B cell (primary cell): ENCODE measurements at regions not wholly inside any gene's neighbourhood (a gene's known extent, or its start where the extent isn't known, plus 50 kb on each side); places are given as distances from the start of the nearest gene placed in this dataset.

Experiments
- ATAC-seq: fragments of 200-7000 bp; cut with Tn5 transposase; one replicate; pipeline ENCODE4 v1.10.0; 2021; ENCODE audit warnings: low read depth, mild to moderate bottlenecking, moderate number of reproducible peaks, moderate library complexity
- CTCF ChIA-PET: fragments of 350-600 bp; sonication (Branson Sonifier 250); formaldehyde crosslinking; loops from one replicate; lab custom pipeline; 2021; ENCODE audit warnings: antibody characterized with exemption, inconsistent platforms; lab: Charles Lee
- POLR2A ChIA-PET: fragments of 350-600 bp; sonication (Branson Sonifier 250); formaldehyde crosslinking; loops from one replicate; lab custom pipeline; 2021; ENCODE audit warnings: antibody characterized with exemption; lab: Charles Lee
- DNase-seq: peaks from one replicate; pipeline ENCODE4 v3.0.0; 2013
- H2AFZ ChIP-seq: 2 replicates; pipeline ENCODE4 v1.6.1; 2012; ENCODE audit warnings: mild to moderate bottlenecking, low read depth, low read length; ENCODE audit not compliant: insufficient read depth, poor library complexity, severe bottlenecking
- H3K27ac ChIP-seq, 2 donors: 1 replicate in 1 of 2; 2 replicates in 1 of 2; pipeline ENCODE4 v1.5.1; 2012 to 2013; ENCODE audit warnings: low read length in 2 of 2, mild to moderate bottlenecking in 2 of 2, moderate library complexity in 1 of 2
- H3K27me3 ChIP-seq, 4 experiments: fragments of 200-600 bp in 1 of 4; sonication (generic) in 1 of 4; replicated peaks in 1 of 4; 1 replicate in 2 of 4; 2 replicates in 2 of 4; pipeline versions ENCODE4 v1.6.1 to v1.7.0; 2013 to 2016; ENCODE audit warnings: low read length in 3 of 4, mild to moderate bottlenecking in 2 of 4, mixed read lengths in 1 of 4, moderate library complexity in 1 of 4; ENCODE audit not compliant: insufficient read depth in 4 of 4, control insufficient read depth in 3 of 4; ENCODE audit errors: control extremely low read depth in 1 of 4
- H3K36me3 ChIP-seq, 2 experiments: replicated peaks in 1 of 2; 1 replicate in 1 of 2; 2 replicates in 1 of 2; pipeline versions ENCODE4 v1.6.1 to v1.7.1; 2013; ENCODE audit warnings: low read length in 1 of 2; ENCODE audit not compliant: insufficient read depth in 2 of 2, control insufficient read depth in 1 of 2; ENCODE audit errors: control extremely low read depth in 1 of 2, extremely low read depth in 1 of 2
- H3K4me1 ChIP-seq, 2 donors: fragments of 200-600 bp in 1 of 2; sonication (generic) in 1 of 2; 1 replicate in 1 of 2; 2 replicates in 1 of 2; pipeline versions ENCODE4 v1.5.1 to v1.6.1; 2013 to 2017; ENCODE audit warnings: low read length in 2 of 2; ENCODE audit not compliant: control insufficient read depth in 2 of 2, insufficient read depth in 2 of 2
- H3K4me2 ChIP-seq: replicated peaks from 2 replicates; pipeline ENCODE3; 2012; ENCODE audit warnings: mild to moderate bottlenecking, low read depth, low read length; ENCODE audit not compliant: poor library complexity, severe bottlenecking
- H3K4me3 ChIP-seq, 5 experiments: fragments of 200-600 bp in 1 of 5; sonication (generic) in 1 of 5; 1 replicate in 3 of 5; 2 replicates in 2 of 5; pipeline versions ENCODE4 v1.5.1 to v1.7.0; 2011 to 2016; ENCODE audit warnings: low read length in 4 of 5, mild to moderate bottlenecking in 4 of 5, low read depth in 2 of 5, control low read depth in 1 of 5, moderate library complexity in 1 of 5; ENCODE audit not compliant: insufficient read depth in 1 of 5; ENCODE audit errors: control extremely low read depth in 1 of 5, extremely low read depth in 1 of 5
- H3K79me2 ChIP-seq: fragments of 200-600 bp; sonication (generic); one replicate; pipeline ENCODE4 v1.6.0; 2016; ENCODE audit warnings: low read length; ENCODE audit not compliant: control insufficient read depth, insufficient read depth
- H3K9ac ChIP-seq: fragments of 200-600 bp; sonication (generic); 2 replicates; pipeline ENCODE4 v1.6.1; 2017; ENCODE audit warnings: mild to moderate bottlenecking, low read length, moderate library complexity
- H3K9me3 ChIP-seq, 3 donors: one replicate each; pipeline versions ENCODE4 v1.6.1 to v1.7.1; 2013; ENCODE audit warnings: low read length in 2 of 3; ENCODE audit not compliant: control insufficient read depth in 2 of 3, insufficient read depth in 1 of 3; ENCODE audit errors: control extremely low read depth in 1 of 3
- H4K20me1 ChIP-seq: 2 replicates; pipeline ENCODE4 v1.6.0; 2012; ENCODE audit warnings: mild to moderate bottlenecking, low read length; ENCODE audit not compliant: insufficient read depth, control insufficient read depth, poor library complexity, severe bottlenecking
- H3K27ac Mint-ChIP-seq: one replicate; pipeline ENCODE4 v1.8.0; 2021; ENCODE audit warnings: mixed read lengths
- H3K27me3 Mint-ChIP-seq: one replicate; pipeline ENCODE4 v1.8.0; 2021; ENCODE audit warnings: mixed read lengths
- H3K4me1 Mint-ChIP-seq: one replicate; pipeline ENCODE4 v1.8.0; 2021; ENCODE audit warnings: mixed read lengths
- H3K4me3 Mint-ChIP-seq: one replicate; pipeline ENCODE4 v1.8.0; 2021; ENCODE audit warnings: mixed read lengths
- H3K9me3 Mint-ChIP-seq: one replicate; pipeline ENCODE4 v1.8.0; 2022; ENCODE audit warnings: mixed read lengths; ENCODE audit not compliant: insufficient read depth
- EZH2 ChIP-seq: IDR thresholded peaks from 2 replicates; pipeline ENCODE4 v1.6.1; 2012; ENCODE audit warnings: borderline replicate concordance, low read depth, mild to moderate bottlenecking, moderate library complexity, low read length; ENCODE audit not compliant: insufficient read depth, poor library complexity, severe bottlenecking
- WGBS: methylation state at CpG from one replicate; pipeline ENCODE4 v1.1.5; 2013; ENCODE audit warnings: missing lambda C conversion rate; ENCODE audit not compliant: insufficient coverage; 5-methylcytosine and 5-hydroxymethylcytosine counted together
- intact Hi-C: fragments of 100-400 bp; cut with micrococcal nuclease; formaldehyde crosslinking; loops from one replicate; pipeline ENCODE4 v1.10.0; 2022
- TF ChIP-seq, protein P1 (sequence below): fragments of 200-600 bp; IDR thresholded peaks from one replicate; pipeline ENCODE4 v1.8.0; 2022; ENCODE audit warnings: antibody characterized with exemption, mild to moderate bottlenecking

DNA sequence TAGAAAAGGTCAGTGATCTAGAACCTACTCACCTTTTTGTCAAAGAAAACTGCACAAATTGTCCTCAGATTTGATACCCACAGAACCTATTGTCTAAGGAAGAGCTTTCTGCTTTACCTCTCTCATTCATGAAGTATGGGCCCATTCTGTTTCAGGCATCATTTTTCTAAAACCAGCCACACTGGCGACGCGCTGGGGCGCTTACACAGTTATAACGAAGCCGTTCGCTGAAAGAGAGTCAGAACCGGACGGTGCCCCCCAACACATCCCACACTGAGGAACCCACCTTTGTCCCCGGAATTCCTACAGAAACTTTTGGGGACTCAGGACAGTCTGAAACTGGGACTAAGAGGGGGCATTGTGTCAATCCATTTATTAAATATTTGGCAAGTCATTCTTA, 206.3 kb upstream of the HAAO start:
- H3K9me3 Mint-ChIP-seq, result peaks cover 4% of the 10 kb centered on the region
- peaks cover 0 to 12% (median 7%) of the 10 kb centered on the region in 3 donors for H3K9me3 ChIP-seq
- WGBS, result 95% methylated on average over 6 of the region's 10 CpGs
- no peaks in the 10 kb centered on the region for H3K27me3 Mint-ChIP-seq
- peaks cover 9% of the 10 kb centered on the region for H3K4me1 Mint-ChIP-seq
- DNase-seq (no peak), ATAC-seq (no peak)
- no peak overlapping the region for H3K4me3 ChIP-seq
- no peaks in the 10 kb centered on the region for H3K79me2 ChIP-seq
- H3K4me3 Mint-ChIP-seq, result no peak overlapping the region
- no peak for TF ChIP-seq EZH2
- TF ChIP-seq, protein P1, sequence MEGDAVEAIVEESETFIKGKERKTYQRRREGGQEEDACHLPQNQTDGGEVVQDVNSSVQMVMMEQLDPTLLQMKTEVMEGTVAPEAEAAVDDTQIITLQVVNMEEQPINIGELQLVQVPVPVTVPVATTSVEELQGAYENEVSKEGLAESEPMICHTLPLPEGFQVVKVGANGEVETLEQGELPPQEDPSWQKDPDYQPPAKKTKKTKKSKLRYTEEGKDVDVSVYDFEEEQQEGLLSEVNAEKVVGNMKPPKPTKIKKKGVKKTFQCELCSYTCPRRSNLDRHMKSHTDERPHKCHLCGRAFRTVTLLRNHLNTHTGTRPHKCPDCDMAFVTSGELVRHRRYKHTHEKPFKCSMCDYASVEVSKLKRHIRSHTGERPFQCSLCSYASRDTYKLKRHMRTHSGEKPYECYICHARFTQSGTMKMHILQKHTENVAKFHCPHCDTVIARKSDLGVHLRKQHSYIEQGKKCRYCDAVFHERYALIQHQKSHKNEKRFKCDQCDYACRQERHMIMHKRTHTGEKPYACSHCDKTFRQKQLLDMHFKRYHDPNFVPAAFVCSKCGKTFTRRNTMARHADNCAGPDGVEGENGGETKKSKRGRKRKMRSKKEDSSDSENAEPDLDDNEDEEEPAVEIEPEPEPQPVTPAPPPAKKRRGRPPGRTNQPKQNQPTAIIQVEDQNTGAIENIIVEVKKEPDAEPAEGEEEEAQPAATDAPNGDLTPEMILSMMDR, result no peak
- H3K9ac ChIP-seq, result no peak overlapping the region
- no peak overlapping the region for H2AFZ ChIP-seq
- no peaks in the 10 kb centered on the region for H3K27me3 ChIP-seq
- H3K36me3 ChIP-seq, result no peaks in the 10 kb centered on the region
- H3K27ac Mint-ChIP-seq, result no peak overlapping the region
- POLR2A ChIA-PET, result no interaction called here
- CTCF ChIA-PET, result no interaction called here
- intact Hi-C loops, result no loop called here
- H3K4me2 ChIP-seq, result no peak overlapping the region
- H4K20me1 ChIP-seq, result no peaks in the 10 kb centered on the region
- H3K27ac ChIP-seq, result no peak overlapping the region
- H3K4me1 ChIP-seq, result no peaks in the 10 kb centered on the region

DNA sequence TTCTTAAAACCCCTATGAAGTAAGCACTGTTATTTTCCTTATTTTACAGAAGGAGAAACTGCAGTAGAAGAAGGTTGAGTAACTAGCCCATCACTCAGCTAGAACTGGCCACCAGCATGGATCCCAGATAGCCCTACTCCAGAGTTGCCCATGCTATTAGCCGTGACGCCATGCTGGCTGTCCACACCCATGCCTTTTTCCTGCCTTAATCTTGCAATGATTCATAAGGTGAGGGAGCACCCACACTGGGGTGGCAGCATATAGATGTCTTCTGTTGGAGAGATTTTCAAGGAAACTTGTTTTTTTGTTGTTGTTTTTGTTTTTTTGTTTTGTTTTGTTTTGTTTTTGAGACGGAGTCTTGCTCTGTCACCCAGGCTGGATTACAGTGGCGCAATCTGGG, 204.1 kb upstream of the HAAO start:
- intact Hi-C loops, result no loop called here
- no peak overlapping the region for H3K4me3 ChIP-seq
- H4K20me1 ChIP-seq, result no peaks in the 10 kb centered on the region
- 98% methylated on average over 4 of the region's 4 CpGs for WGBS
- no peak overlapping the region for H2AFZ ChIP-seq
- H3K27me3 Mint-ChIP-seq, result no peaks in the 10 kb centered on the region
- H3K4me2 ChIP-seq, result no peak overlapping the region
- ATAC-seq, result no peak
- peaks cover 9% of the 10 kb centered on the region for H3K4me1 Mint-ChIP-seq
- peaks cover 0 to 7% (median 7%) of the 10 kb centered on the region in 3 donors for H3K9me3 ChIP-seq
- H3K27ac Mint-ChIP-seq, result no peak overlapping the region
- DNase-seq, result no peak
- H3K27me3 ChIP-seq, result no peaks in the 10 kb centered on the region
- no peaks in the 10 kb centered on the region for H3K79me2 ChIP-seq
- peaks cover 4% of the 10 kb centered on the region for H3K9me3 Mint-ChIP-seq
- H3K9ac ChIP-seq, result no peak overlapping the region
- H3K4me3 Mint-ChIP-seq, result no peak overlapping the region
- POLR2A ChIA-PET, result no interaction called here
- TF ChIP-seq, protein P1, result no peak
- no peak for TF ChIP-seq EZH2
- no peaks in the 10 kb centered on the region for H3K4me1 ChIP-seq
- no peak overlapping the region for H3K27ac ChIP-seq
- CTCF ChIA-PET, result no interaction called here
- H3K36me3 ChIP-seq, result no peaks in the 10 kb centered on the region
